GM19025 (cell line): ENCODE measurements at regions not wholly inside any gene's neighbourhood (a gene's known extent, or its start where the extent isn't known, plus 50 kb on each side); places are given as distances from the start of the nearest gene placed in this dataset.
"Not testable (repeated sequence)": the region's sequence is repeated elsewhere in the genome, so short reads cannot be mapped to it uniquely, and the experiment has no call there.

Experiments
- ATAC-seq: cut with Tn5 transposase; IDR thresholded peaks from one replicate; pipeline ENCODE4 v1.9.1; 2021; ENCODE audit warnings: mild to moderate bottlenecking, low read depth, moderate library complexity; ENCODE audit not compliant: unreplicated experiment

DNA sequence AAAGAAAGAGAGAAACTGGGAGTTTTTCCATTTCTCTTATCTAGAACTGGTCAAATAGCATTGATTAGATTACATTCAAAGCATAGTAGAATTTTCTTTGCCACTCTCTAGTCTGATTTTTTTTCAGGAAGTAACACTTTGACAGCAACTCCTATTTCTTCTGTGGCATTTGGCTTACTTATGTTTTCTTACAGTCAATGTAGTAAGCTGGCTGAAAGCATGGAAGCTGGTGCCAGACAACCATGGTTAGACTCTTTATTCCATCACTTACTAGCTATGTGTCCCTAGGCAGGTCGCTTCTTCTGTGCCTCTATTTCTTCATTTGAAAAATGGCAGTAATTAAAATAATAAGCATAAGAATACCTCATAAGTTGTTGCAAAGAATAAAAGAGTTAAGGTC lies 54.2 kb upstream of the OPRM1 start:
- ATAC-seq = no peak

DNA sequence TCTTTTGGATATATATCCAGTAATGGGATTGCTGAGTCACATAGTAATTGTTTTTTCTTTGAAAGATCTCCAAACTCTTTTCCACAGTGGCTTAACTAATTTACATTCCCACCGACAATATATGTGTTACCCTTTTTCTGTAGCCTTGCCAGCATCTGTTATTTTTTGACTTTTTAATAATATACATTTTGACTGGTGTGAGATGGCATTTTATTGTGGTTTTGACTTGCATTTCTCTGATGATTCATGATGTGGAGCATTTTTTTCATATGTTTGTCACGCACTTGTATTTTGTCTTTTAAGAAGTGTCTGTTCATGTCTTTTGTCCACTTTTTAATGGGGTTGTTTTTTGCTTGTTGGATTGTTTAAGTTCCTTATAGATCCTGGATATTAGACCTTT lies 58.9 kb upstream of the OPRM1 start:
- ATAC-seq = no peak

DNA sequence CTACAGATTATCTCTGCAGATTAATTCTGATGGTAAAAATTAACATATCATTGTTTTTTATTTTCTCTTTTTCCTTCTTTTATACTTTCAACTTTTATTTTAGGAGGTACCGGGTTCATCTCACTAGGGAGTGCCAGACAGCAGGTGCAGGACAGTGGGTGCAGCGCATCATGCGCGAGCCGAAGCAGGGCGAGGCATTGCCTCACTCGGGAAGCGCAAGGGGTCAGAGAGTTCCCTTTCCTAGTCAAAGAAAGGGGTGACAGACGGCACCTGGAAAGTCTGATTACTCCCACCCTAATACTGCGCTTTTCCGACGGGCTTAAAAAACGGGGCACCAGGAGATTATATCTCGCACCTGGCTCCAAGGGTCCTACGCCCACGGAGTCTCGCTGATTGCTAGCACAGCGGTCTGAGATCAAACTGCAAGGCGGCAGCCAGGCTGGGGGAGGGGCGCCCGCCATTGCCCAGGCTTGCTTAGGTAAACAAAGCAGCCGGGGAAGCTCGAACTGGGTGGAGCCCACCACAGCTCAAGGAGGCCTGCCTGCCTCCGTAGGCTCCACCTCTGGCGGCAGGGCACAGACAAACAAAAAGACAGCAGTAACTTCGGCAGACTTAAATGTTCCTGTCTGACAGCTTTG lies 60.0 kb upstream of the OPRM1 start:
- not testable (repeated sequence) for ATAC-seq

DNA sequence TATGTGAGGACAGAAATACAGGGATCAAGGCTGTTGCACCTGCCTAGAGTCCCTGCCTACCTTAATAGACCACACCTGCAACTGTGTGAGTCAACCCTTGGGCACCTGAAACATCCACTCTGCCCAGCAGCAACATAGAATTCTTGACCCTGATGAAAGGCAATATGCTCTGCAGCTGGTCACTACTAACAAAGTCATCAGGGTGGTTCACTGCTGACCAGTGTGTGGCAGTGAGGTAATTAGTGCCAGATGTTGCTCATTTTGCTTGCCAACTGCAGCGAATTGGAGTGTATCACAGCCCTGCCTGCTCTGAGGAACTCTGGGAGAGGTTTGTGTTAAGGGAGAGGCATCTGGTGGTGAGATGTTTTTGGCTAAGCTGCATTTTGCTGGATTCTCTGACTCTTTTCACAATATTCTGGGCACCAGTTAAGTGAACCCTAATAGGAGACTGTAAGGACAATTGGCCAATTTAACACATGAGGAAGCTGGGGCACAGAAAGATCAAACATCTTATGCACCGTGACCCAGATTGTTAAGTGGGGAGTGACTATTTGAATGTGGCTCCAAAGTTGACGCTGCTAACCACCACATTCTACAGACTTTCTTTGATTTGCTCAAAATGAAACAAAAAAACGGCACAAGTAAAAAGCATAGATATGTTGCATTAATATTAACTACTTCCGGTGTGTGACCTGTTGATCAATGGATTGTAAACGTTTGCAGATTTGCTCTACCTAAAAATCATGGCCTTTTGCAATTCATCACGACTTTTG lies 61.9 kb upstream of the OPRM1 start:
- ATAC-seq = peak; percentile 57

DNA sequence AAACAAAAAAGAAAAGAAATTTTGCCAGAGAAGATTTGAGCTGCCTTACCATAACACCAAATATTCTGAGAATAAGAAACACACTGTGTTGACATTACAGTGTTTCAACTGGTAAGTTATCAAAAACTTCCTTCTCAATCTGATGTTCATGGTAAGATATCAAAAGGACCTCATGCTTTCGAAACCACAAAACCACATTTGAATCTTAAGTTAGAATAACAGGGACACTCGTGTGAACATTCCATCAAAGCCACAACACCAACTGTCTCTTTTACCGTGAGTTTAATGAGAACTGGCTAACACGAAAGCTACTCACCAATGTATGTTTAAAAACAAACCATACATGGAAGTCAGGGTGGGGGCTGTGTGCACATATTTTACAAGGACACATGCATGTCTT lies 73.0 kb upstream of the OPRM1 start:
- ATAC-seq = no peak

DNA sequence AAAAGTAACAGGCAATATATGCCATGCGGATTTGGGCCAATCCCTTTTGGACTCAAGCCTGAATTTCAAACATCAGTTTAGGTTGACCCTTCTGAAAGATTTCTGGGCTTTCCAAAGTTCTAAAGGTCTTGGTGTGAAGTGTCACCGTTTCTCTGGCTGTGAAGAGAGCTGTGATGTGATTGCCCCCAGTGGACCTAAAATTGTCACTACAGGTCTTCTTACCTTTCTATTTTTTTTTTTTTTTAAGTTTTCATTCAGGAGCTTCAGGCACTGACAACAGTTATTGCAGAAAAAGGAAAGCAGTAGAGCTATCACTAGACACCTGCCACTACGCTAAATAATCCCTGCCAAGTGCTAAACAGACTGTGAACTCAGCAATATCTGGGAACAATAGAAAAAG lies 75.7 kb upstream of the OPRM1 start:
- ATAC-seq = no peak

DNA sequence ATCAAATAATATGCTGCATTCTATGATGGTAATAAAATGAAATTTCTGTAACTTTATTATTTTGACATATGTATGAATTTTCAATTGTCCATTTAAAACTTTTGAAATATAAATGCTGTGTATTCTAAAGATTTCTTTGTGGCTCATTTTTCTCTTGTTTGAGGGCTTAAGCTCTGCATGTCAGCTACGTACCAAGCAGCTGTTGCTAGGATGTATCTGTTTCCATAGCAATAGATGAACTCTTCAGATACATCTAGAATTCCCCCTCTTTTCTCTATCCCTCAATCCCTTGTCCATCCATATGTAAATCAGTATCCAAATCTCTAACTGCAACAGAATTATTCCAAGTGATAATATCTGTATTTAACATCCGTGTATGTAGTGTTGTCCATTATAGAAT lies 76.5 kb upstream of the OPRM1 start:
- ATAC-seq = no peak

DNA sequence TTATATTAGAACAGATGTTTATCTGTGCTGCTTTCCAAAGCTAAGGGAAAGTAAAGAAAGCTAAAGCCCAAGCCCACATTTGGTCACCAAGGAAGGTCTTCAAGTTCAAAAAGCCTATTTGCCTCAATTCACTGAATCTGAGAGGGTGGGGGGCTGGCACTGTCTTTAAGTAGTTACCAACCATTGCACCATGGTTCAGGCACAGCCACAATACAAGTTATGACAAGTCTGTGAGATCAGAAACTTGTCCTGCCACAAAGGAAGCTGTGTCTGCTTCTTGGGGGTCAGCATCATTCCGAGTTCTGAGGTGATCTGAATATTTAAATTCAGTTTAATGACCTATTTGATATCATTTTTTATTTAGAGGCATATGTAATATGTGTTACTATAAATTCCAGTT lies 78.3 kb upstream of the OPRM1 start:
- ATAC-seq = no peak

DNA sequence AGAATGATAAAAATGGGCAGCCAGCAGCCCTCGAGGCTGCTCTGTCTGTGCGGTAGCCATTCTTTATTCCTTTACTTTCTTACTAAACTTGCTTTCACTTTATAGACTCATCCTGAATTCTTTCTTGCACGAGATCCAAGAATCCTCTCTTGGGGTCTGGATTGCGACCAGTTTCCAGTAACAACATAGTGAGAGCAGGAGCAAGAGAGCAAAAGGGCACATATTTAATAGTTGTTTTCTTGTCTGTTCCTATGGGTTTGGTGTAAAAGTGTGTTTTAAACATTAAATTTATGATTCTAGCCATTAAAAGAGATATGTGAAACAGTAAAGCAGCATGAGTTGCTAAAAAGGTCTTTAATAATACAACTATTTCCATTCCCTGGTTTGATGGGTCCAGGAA lies 78.8 kb upstream of the OPRM1 start:
- ATAC-seq = no peak

DNA sequence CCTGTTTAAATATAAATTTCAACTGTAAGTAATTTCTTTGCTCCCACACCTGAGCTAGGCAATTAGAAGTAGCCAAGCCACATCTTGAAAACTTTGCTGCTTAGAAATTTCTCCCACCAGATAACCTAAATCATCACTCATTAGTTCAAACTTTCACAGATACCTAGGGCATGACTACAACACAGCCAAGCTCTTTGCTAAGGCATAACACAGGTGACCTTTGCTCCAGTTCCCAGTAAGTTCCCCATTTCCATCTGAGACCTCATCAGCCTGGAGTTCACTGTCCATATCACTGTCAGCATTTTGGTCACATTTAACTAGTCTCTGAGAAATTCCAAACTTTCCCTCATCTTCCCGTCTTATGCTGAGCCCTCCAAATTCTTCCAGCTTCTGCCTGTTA lies 79.8 kb upstream of the OPRM1 start:
- ATAC-seq = no peak

DNA sequence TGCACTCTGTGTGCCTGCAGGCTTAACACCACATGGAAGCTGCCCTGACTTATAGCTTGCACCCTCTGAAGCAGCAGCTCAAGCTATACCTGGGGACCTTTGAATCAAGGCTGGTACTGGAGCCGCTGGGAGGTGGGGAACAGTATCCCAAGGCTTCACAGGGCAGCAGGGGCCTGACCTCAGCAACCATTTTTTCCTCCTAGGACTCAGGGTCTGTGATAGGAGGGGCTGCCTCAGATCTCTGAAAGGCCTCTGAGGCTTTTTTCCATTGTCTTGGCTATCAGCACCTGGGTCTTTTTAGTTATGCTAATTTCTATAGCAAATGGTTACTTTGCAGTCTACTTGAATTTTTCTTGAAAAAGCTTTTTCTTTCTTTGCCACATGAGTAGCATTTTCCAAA lies 80.2 kb upstream of the OPRM1 start:
- ATAC-seq = no peak

DNA sequence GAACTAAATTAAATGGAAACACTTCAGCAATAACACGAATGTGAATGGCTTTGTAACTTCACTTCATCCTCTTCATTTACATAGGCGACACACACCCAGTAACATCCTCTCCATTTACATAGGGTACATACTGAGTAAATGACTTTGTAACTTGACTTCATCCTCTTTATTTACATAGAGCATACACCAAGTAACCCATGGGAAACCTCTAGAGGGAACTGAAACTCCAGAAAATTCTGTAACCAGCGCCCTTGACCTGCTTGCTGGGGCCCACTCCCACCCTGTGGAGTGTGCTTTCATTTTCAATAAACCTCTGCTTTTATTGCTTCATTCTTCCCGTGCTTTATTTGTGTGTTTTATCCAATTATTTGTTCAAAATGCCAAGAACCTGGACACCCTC lies 81.6 kb upstream of the OPRM1 start:
- ATAC-seq = peak; percentile 95

DNA sequence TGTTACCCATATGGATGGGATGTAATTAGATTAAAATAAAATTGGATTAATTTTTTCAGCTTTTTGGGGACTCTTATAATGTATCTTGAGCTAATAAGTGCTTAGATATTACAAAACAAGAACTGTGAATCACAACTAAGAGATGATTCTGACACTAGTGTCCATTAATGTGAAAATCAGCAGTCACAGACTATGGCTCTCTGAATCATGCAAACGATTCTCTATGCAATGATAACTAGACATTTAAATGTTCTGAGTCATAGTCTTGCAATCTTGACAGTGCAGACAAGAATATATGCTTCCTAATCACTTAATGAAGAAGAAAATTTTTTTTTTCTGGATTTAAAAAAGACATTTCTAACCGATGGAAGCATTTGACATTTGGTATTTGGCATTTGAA lies 82.2 kb upstream of the OPRM1 start:
- no peak for ATAC-seq

DNA sequence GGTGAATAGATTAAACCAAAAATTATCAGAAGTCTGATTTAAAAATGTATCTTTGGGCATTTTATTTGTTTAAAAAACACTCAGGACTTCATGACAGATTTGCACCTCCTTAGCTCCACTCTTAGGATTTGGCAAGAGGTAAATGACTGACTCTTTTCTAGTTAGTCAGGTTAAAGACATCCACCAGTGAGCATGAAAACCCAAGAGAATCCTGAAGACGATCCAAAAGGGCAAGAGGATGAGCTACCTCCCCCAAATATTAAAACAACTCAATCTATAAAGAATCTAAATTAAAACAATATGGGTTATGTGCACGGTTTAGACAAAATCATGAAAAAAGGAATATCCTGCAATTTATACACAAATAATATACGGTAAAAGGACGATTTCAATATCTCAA lies 89.4 kb upstream of the OPRM1 start:
- ATAC-seq = no peak

DNA sequence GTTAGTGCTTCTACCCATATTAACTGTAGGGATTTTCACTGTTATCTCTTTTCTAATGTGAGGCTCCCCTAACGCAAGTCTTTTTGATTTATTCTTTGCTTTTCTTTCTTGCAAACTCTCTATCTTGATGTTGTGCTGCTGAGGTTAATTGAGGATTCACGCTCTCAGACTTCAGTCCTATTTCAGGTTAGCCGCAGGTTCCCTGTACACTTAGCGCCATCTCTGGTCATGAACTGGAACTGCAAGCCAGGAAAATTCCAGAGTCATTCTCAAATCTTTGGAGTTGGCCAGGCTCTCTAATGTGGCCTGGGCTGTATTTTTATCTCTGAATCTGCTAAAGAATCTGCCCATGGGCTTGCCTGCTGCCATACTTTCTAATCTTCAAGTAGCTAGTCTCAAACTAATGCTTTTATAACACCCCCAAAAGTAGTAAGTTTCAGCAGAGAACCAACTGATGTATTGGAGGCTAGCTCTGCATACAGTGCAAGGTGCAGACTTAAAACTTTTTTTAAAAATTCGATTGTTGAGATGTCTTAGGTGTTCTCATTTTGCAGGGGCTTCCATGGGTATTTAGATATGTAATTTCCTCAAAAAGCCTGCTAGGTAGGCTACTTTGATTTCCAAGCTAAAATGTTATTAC lies 91.1 kb upstream of the OPRM1 start:
- no peak for ATAC-seq

DNA sequence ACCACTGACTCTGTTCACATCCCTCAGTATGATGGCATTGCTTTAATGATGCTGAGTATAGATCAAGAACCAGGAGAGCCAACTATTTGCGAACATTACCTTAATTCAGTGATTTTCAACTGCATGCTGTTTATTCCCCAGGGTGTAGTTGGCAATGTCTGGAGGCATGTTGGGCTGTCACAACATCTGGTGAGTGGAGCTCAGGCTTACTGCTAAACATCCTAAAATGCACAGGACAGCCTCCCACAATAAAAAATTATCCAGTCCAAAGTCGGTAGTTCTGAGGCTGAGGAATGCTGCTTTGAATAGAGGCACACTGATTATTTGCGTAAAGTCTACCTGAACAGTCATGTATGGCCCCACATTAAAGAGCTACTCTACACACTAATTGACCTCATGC lies 94.8 kb upstream of the OPRM1 start:
- ATAC-seq = no peak

DNA sequence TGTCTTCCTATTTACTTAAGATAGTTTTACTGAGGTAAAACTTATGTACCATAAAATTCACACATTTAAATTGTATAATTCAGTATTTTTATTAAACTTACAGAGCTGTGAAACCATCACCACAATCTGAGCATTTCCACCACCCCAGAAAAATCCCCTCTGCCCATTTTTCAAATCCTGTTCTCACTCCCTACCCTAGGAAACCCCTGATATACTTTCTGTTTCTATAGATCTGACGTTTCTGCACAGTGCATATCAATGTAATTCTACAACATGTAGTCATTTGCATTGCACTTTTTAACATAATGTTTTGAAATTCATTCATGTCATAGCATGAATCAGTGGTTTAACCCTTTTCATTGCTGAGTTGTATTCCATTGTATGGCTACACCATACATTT lies 96.7 kb upstream of the OPRM1 start:
- no peak for ATAC-seq

DNA sequence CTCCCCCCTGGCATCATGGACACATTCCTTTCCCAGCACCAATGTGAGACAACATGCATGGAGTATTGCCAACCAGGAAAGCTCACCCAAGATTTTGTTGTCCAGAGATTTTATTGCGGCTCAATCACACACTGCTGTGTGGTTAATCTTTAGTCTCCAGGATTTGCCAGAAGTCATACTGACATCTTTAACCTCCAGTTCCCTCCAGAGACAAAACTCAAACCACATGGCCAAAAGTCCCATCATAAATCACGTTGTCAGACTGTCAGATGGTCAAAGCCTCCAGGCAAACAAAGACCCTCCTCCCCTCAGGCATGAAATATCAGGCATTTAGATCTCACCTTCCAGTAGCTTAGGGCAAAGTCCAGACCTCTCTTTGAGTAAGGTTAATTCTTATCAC lies 97.3 kb upstream of the OPRM1 start:
- no peak for ATAC-seq

DNA sequence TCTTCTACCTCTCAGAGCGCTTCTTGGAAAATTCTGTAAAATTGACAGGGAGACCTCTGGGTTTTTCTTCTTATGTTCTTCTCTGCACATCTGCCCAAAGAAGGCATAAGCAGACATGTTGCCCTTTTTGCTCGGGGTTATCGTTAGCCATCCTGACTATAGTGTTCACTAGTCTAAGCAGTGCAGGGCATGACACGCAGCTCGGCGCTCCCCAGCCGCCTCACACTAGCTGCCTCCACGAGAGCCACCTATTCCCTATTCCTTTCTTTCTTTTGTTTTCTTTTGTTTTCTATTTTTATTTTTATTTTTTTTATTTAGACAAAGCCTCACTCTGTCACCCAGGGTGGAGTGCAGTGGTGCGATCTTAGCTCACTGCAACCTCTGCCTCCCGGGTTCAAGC lies 100.2 kb upstream of the OPRM1 start:
- ATAC-seq = no peak

DNA sequence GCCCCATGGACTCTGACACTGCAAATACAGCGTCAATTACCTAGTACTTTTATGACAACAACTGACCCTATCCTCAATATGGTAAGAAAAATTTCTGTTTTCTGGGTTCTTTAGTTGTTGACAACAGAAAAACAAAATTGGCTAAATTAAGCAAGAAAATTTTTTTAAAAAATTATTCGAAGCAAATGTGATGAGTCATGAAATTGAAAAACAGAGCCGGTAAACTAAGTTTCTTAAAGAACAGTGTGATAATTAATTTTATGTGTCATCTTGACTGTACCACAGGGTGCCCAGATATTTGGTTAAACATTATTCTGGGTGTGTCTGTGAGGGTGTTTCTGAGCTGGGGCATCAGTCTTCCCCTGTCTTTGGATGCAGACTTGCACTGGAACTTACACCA lies 107.6 kb upstream of the OPRM1 start:
- no peak for ATAC-seq

DNA sequence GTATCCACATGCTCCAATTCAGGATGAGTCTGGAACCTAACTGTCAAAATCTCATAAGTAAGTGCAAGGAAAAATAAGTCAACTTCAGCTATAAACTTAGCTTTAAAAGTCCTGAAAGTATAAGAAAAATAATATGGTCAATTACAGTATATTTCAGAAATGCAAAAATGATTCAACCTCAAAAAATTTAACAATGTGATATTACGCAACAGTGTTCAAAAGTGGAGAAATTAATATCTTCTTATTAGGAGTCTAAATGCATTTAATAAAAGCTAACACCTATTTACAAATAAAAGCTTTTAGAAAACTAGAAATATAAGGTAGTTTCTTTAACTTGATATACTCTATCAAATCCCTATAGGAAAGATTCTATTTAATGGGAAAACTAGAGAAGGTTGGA lies 111.2 kb upstream of the OPRM1 start:
- no peak for ATAC-seq
